Right forelimb (tissue), 1 donor: ENCODE measurements at regions not wholly inside any gene's neighbourhood (a gene's known extent, or its start where the extent isn't known, plus 50 kb on each side); places are given as distances from the start of the nearest gene placed in this dataset.

Experiments used
- DNase-seq: peaks from one replicate; pipeline ENCODE4 v3.0.0-alpha.2; 2018

DNA sequence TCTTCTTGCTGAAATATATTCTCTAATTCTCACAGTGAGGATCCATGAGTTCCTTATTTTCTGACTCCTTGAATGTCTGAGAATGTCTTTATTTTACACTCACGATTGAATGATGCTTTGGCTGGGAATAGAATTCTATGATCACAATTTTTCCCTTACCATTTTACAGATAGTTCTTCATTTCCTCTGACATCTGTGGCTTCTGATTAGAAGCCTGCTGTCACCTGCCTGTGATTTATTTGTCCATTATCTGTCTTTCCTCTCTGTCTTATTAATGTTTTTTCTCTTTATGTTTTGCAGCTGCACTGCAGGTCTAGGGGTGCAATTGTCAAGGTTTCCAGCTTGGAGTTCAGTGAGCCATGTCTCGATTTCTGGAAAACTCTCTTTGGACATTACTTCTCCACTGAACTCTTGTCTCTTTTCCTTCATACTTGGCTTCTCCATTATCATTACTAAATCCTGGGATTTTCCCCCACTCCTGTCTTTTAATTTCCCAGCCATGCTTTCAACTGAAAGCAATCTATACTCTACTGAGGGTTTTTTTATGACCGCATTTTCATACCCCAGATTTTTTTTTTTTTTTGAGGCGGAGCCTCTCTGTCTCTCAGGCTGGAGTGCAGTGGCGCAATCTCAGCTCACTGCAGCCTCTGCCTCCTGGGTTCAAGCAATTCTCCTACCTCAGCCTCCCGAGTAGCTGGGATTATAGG, 85.8 kb upstream of the PRNP start:
- no peak for DNase-seq

- DNase-seq: no peak
Measured at GRCh38 chr20:4597215-4597614, 89.0 kb upstream of the PRNP start.

- no peak for DNase-seq
Measured at GRCh38 chr20:4593149-4593525, 93.1 kb upstream of the PRNP start.

DNA sequence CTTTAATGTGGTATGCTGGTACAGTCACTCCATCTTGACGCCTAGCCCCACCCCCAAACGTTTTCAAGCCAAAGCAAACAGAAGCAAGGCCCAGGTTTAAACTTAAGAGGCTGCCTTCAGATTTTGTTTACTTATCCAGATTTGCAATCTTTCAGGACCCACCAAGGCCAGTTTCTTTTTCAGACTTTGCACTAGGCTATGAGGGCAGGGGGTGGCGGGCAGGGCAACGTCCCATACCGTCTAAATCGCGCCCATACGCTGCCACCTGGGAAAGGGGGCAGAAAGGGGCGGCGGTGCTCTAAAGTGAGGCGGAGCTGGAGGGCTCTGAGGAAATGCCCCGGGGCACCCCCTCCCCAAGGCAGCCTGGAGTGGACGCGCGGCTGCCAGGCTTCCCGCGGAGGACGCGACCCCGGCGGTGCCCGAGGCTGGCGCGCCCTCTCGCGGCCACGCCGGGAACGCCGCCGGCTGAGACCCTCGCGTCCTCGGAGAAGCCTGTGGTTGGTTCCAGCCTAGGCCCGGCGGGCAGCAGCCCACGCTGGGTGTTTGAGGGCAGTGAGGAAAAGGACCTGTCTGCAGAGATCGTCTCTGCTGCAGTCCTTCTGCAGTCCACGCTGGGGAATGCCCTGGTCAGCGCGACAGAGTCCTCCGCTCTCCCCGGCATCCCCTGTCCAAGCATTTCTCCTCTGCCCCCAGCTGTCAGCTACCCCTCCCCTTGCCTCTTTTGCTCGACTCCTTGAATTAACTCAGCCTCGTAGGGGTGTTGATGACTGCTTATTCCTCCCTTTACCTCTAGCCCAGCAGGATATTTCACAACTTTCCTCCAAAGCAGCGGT, 93.7 kb upstream of the PRNP start:
- peak; percentile 82 for DNase-seq

DNA sequence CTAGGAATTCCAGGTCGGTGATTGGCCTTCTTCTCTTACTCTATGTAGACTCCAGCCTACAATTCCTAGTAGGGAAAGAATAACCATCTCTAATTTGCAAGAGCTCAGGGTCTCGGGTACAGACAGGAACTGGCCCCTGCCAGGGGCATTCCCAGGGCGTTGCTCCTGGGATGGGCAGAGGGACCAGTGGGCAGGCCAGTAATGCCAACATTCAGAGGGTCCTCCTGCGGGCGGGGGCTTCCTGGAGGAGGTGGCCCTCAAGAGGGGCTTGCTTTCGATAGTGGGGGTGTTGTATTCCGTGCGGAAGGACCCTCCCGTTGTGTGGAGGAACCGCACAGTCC, 94.3 kb upstream of the PRNP start:
- no peak for DNase-seq

DNA sequence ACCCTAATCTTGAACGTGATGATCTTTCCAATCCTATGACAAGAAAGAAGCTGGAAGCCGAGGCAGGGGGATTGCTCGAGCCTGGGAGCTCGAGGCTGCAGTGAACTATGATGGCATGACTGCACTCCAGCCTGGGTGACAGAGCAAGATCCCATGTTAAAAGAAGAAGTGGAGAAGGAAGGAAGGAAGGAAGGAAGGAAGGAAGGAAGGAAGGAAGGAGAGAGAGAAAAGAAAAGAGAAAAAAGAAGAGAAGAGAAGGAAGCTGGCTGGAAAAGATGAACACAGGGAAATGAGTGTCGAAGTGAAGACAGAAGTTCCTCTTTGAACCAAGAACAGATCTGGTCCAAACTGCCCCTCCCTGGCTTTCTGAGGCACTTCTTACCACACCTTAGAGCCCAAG, 100.5 kb upstream of the PRNP start:
- no peak for DNase-seq

DNA sequence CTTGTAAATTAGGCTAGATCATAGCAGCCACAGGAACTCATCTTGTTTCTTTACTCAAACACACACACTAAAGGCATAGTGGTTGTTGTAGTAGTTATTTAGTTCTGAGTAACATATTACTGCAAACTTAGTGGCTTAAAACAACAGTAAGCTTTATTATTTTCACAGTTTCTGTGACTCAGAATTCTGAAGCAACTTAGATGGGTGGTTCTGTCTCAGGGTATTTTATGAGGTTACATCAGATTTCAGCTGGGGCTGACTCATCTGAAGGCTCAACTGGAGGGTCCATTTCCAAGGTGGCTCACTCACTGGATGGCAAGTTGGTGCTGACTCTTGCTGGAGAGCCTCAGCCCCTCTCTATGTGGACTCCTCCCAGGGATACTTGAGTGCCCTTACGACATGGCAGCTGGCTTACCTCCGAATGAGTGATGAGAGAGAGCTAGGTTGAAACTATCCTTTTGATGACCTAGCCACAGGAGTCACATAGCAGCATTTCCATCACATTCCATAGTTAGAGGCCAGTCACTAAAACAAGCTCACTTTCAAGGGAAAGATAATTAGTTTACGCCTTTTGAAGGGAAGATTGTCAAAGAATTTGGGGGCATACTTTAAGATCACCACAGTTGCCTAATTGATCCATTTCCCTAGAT, 101.0 kb upstream of the PRNP start:
- DNase-seq: no peak

DNA sequence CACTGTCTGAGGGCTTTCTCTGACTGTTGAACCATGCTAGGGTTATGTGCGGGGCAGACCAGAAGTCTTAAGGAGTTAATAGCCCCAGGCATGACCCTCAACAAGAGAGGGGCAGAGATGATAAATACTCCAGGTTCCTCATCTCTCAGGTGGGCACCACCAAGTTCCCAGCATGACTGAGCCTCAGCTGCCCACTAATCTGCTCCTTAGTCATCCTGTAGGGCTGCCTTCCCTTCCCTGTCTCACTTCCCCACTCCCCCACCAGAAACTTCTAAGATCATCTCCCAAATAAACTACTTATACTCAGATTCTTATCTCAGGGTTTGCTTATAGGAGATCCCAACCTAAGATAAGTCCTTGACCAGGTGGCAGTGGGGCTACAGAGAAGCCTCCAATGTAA, 101.7 kb upstream of the PRNP start:
- DNase-seq: no peak

DNA sequence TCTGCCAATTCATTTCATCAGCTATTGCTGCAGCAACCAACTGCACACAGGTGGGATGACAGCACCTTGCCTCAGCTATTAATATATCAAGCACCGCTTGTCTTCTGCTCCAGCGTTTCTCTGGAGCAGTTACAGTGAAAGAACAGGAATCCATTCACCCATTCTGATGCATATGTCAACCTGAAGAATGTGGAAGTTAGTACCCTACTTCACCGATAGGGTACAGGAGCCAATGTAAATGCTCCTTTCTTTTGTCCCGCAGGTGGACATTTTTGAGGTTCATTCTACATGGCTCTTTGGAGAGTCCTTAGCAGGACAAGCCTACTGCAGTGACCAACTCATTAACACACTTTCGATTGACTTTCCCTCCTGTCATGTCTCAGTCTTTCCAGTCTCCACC, 104.4 kb upstream of the PRNP start:
- DNase-seq: no peak

- no peak for DNase-seq
Measured at GRCh38 chr20:4578375-4578774, 107.9 kb upstream of the PRNP start.

GRCh38 chr20:4574356-4574690, 111.9 kb upstream of the PRNP start:
- DNase-seq: no peak

- no peak for DNase-seq
Measured at GRCh38 chr20:4573564-4574355, 112.5 kb upstream of the PRNP start.

GRCh38 chr20:4571759-4572531, 114.3 kb upstream of the PRNP start:
- no peak for DNase-seq

DNA sequence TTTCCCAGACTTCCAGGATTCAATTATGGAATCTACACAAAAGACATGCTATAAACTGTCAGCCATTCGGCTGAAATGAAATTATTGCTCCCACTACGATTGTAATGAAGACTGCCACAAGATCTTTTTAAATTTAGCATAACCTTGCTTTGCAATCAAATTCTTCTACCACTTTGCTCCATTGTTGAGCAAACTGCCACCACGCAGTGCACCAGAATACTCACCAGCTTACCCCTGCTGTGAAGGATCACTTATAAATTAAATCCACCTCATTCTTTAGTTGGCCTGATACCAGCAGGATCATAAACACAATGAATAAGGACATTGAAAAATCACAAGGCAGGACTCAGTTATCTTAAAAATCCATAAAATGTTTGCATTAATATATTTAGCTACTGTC, 116.4 kb upstream of the PRNP start:
- no peak for DNase-seq

GRCh38 chr20:4569092-4569491, 117.2 kb upstream of the PRNP start:
- no peak for DNase-seq

GRCh38 chr20:4568361-4568959, 117.8 kb upstream of the PRNP start:
- no peak for DNase-seq

- DNase-seq: no peak
Measured at GRCh38 chr20:4567170-4567569, 119.1 kb upstream of the PRNP start.

DNA sequence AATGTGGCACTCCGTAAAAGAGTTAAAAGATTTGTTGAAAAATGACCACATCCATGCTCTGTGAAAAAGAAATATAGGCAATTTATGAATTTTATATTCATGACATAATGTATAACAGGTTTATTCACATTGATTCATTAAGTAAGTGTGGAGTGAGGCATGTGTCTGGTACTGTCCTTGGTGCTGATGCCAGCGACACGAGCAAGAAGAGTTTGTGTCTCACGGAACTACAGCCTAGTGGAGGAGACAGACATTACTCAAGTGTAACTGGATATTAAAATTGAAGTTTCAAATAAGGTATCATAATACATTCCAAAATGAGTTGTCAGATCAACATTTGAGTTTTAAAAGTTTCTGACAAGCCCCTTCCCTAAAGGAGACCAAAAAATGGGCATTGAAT, 122.7 kb upstream of the PRNP start:
- peak; percentile 53 for DNase-seq

DNA sequence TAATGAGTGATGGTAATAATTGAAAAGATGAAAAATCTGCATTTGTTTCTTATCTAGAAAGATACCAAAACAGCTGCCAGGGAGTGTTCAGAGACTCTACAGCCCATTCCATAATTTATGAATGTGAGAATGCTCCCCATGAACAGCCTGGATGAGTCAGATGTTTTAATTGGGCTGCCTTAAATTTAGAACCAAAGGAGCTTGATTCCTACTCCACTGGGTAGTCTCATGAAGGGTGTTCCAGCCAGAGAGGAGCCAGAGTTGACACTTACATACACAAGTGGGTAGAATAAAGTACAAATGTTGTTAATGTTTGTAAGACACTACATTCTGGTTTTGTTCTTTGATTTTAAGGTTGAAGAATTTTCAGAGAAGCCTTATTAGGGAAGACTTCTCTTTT, 123.2 kb upstream of the PRNP start:
- no peak for DNase-seq

- DNase-seq: no peak
Measured at GRCh38 chr20:4560667-4561066, 125.6 kb upstream of the PRNP start.

GRCh38 chr20:4559906-4560305, 126.3 kb upstream of the PRNP start:
- no peak for DNase-seq

DNA sequence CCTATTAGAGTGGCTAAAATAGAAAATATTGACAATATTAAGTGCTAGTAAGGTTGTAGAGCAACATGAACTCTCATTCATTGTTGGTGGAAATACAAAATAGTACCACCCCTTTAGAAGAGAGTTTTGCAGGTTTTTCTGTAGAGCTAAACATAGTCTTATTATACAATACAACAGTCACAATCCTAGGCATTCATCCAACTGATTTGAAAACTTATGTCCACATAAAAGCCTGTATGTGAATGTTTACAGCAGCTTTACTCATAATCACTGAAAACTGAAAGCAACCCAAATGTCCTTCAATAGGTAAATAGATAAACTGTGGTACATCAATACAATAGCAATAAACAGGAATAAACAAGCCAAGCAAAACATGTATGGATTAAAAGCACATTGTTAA, 127.2 kb upstream of the PRNP start:
- no peak for DNase-seq
